Breast epithelium (tissue), 3 donors: ENCODE measurements at regions not wholly inside any gene's neighbourhood (a gene's known extent, or its start where the extent isn't known, plus 50 kb on each side); places are given as distances from the start of the nearest gene placed in this dataset.

Experiments
- CTCF ChIP-seq, 3 donors: fragments of 450-650 bp; IDR thresholded peaks; one replicate each; pipeline ENCODE4 v1.5.1; 2016 to 2017; ENCODE audit warnings: antibody characterized with exemption in 3 of 3, mild to moderate bottlenecking in 3 of 3, moderate library complexity in 3 of 3
- POLR2A ChIP-seq: fragments of 450-650 bp; IDR thresholded peaks from one replicate; pipeline ENCODE4 v1.6.1; 2016; ENCODE audit warnings: antibody characterized with exemption, mild to moderate bottlenecking, moderate library complexity

DNA sequence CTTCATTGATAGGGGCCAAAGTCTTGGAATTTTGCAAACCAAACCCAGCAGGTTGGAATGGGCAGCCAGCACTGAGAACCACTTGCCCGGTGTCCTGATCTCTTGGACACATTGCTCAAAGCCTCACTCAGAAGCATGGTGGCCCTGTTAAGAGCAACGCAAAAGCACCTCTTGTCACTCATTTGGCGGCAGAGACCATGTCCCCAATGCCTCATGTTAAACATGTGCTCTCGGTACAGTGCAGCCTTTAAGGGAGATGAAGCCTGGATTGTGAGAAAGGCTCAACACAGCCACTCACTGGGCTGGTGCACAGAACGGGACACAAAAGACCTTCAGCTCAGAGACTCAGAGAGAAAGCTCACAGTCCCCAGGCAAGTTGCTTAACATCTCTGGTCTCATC, 298.4 kb upstream of the PRDM1 start:
- TF ChIP-seq POLR2A (no peak), CTCF (IDR thresholded peaks at IDR 0.05) (no peak)
